Upper lobe of right lung (tissue), 1 donor: ENCODE measurements at regions not wholly inside any gene's neighbourhood (a gene's known extent, or its start where the extent isn't known, plus 50 kb on each side); places are given as distances from the start of the nearest gene placed in this dataset.

ENCODE experiments used
- ATAC-seq: fragments of 200-7000 bp; cut with Tn5 transposase; one replicate; pipeline ENCODE4 v1.9.1; 2020; ENCODE audit warnings: mild to moderate bottlenecking, moderate library complexity
- DNase-seq: peaks from one replicate; pipeline ENCODE4 v3.0.0-alpha.2; 2020
- H3K27ac ChIP-seq: fragments of 200-600 bp; one replicate; pipeline ENCODE4 v1.8.0; 2022
- H3K27me3 ChIP-seq: fragments of 200-600 bp; one replicate; pipeline ENCODE4 v1.8.0; 2022; ENCODE audit warnings: mild to moderate bottlenecking
- H3K36me3 ChIP-seq: fragments of 200-600 bp; one replicate; pipeline ENCODE4 v1.8.0; 2022
- H3K4me1 ChIP-seq: fragments of 200-600 bp; one replicate; pipeline ENCODE4 v1.8.0; 2022
- H3K4me3 ChIP-seq: fragments of 200-600 bp; one replicate; pipeline ENCODE4 v1.8.0; 2022; ENCODE audit warnings: mild to moderate bottlenecking
- H3K9me3 ChIP-seq: fragments of 200-600 bp; one replicate; pipeline ENCODE4 v1.8.0; 2022
- CTCF ChIP-seq: fragments of 200-600 bp; IDR thresholded peaks from one replicate; pipeline ENCODE4 v1.8.0; 2022; ENCODE audit warnings: antibody characterized with exemption
- intact Hi-C: fragments of 100-400 bp; cut with DNase I; formaldehyde crosslinking; loops from one replicate; pipeline ENCODE4 v1.11.0; 2022
- donor health status: DM: no; HTN: yes; CAD: no; lungs with severe emphysema.

- no peaks in the 10 kb centered on the region for H3K27me3 ChIP-seq
- H3K4me3 ChIP-seq = no peak overlapping the region
- ATAC-seq = no peak
- no peak for TF ChIP-seq CTCF
- DNase-seq = no peak
- intact Hi-C loops = no loop called here
- no peak overlapping the region for H3K27ac ChIP-seq
- no peaks in the 10 kb centered on the region for H3K36me3 ChIP-seq
- H3K9me3 ChIP-seq = no peaks in the 10 kb centered on the region
- no peaks in the 10 kb centered on the region for H3K4me1 ChIP-seq
Observed at GRCh38 chr2:52292801-52293200, 1260.9 kb upstream of the NRXN1 start.

- no peaks in the 10 kb centered on the region for H3K4me1 ChIP-seq
- no peaks in the 10 kb centered on the region for H3K27me3 ChIP-seq
- no peaks in the 10 kb centered on the region for H3K9me3 ChIP-seq
- no peak overlapping the region for H3K27ac ChIP-seq
- ATAC-seq (no peak), DNase-seq (no peak)
- TF ChIP-seq CTCF = no peak
- H3K4me3 ChIP-seq = no peak overlapping the region
- no peaks in the 10 kb centered on the region for H3K36me3 ChIP-seq
- intact Hi-C loops = no loop called here
Observed at GRCh38 chr2:52289741-52290140, 1257.8 kb upstream of the NRXN1 start.

- H3K9me3 ChIP-seq = no peaks in the 10 kb centered on the region
- DNase-seq = no peak
- H3K4me3 ChIP-seq = no peak overlapping the region
- H3K4me1 ChIP-seq = no peaks in the 10 kb centered on the region
- no peak for ATAC-seq
- H3K27me3 ChIP-seq = no peaks in the 10 kb centered on the region
- no peak overlapping the region for H3K27ac ChIP-seq
- intact Hi-C loops = no loop called here
- no peak for TF ChIP-seq CTCF
- H3K36me3 ChIP-seq = no peaks in the 10 kb centered on the region
Observed at GRCh38 chr2:52288596-52288995, 1256.7 kb upstream of the NRXN1 start.

GRCh38 chr2:52269696-52270485 lies 1238.0 kb upstream of the NRXN1 start:
- Histone ChIP-seq H3K27me3 (no peaks in the 10 kb centered on the region), H3K4me3 (no peak overlapping the region), H3K36me3 (no peaks in the 10 kb centered on the region), H3K9me3 (no peaks in the 10 kb centered on the region), H3K27ac (no peak overlapping the region), H3K4me1 (no peaks in the 10 kb centered on the region)
- DNase-seq = no peak
- ATAC-seq = no peak
- no peak for TF ChIP-seq CTCF
- intact Hi-C loops = no loop called here

GRCh38 chr2:52264911-52265310 lies 1233.0 kb upstream of the NRXN1 start:
- TF ChIP-seq CTCF = no peak
- intact Hi-C loops = no loop called here
- Histone ChIP-seq H3K27me3 (no peaks in the 10 kb centered on the region), H3K36me3 (no peaks in the 10 kb centered on the region), H3K9me3 (no peaks in the 10 kb centered on the region), H3K4me1 (no peaks in the 10 kb centered on the region), H3K4me3 (no peak overlapping the region), H3K27ac (no peak overlapping the region)
- DNase-seq = no peak
- no peak for ATAC-seq

GRCh38 chr2:52264488-52264887 lies 1232.6 kb upstream of the NRXN1 start:
- no peak for TF ChIP-seq CTCF
- H3K36me3 ChIP-seq = no peaks in the 10 kb centered on the region
- no peaks in the 10 kb centered on the region for H3K27me3 ChIP-seq
- ATAC-seq (no peak), DNase-seq (no peak)
- intact Hi-C loops = no loop called here
- no peak overlapping the region for H3K4me3 ChIP-seq
- H3K27ac ChIP-seq = no peak overlapping the region
- no peaks in the 10 kb centered on the region for H3K9me3 ChIP-seq
- no peaks in the 10 kb centered on the region for H3K4me1 ChIP-seq
